ENCODE measurements at regions not wholly inside any gene's neighbourhood (a gene's known extent, or its start where the extent isn't known, plus 50 kb on each side); places are given as distances from the start of the nearest gene placed in this dataset.

- Histone ChIP-seq H3K27ac (ENCODE audit: low read length) (no peak overlapping the region), H3K9me3 (no peaks in the 10 kb centered on the region), H3K4me3 (ENCODE audit: control insufficient read depth in 1 of 2, extremely low read depth in 1 of 2, low read length in 1 of 2) (no peak overlapping the region), H3K27me3 (replicated peaks in 1 of 2; ENCODE audit: control insufficient read depth in 2 of 2, extremely low read depth in 1 of 2, insufficient read depth in 2 of 2, low read length in 1 of 2) (no peaks in the 10 kb centered on the region), H3K4me1 (ENCODE audit: control insufficient read depth in 1 of 2, extremely low read depth in 1 of 2, insufficient read depth in 2 of 2, low read length in 2 of 2) (no peaks in the 10 kb centered on the region), H3K36me3 (ENCODE audit: control insufficient read depth in 2 of 2, extremely low read depth in 1 of 2, insufficient read depth in 1 of 2, low read length in 1 of 2) (no peaks in the 10 kb centered on the region)
- peaks cover 0 to 3% (median 0%) of the 10 kb centered on the region in 3 donors for H3K9me3 Mint-ChIP-seq
- CTCF ChIA-PET, result no interaction called here
- POLR2A ChIA-PET, result no interaction called here
- no peaks in the 10 kb centered on the region for H3K36me3 Mint-ChIP-seq
- 80% methylated on average over 1 of the region's 3 CpGs for WGBS (ENCODE audit: insufficient coverage)
- H3K4me1 Mint-ChIP-seq, result no peaks in the 10 kb centered on the region
- DNase-seq (no peak), ATAC-seq (replicated peaks in 1 of 4) (no peak)
- no peaks in the 10 kb centered on the region for H3K27me3 Mint-ChIP-seq
- no peak overlapping the region for H3K4me3 Mint-ChIP-seq
- H3K27ac Mint-ChIP-seq, result no peak overlapping the region
These were observed 168.5 kb upstream of the TARS1 start for GRCh38 chr5:33272288-33272687.

GRCh38 chr5:33273985-33274384 is 166.8 kb upstream of the TARS1 start:
- no peak overlapping the region for H3K27ac Mint-ChIP-seq
- H3K4me3 ChIP-seq (ENCODE audit: control insufficient read depth in 1 of 2, extremely low read depth in 1 of 2, low read length in 1 of 2), result no peak overlapping the region
- no peak overlapping the region for H3K4me3 Mint-ChIP-seq
- peaks cover 0 to 3% (median 0%) of the 10 kb centered on the region in 3 donors for H3K9me3 Mint-ChIP-seq
- CTCF ChIA-PET, result no interaction called here
- no peaks in the 10 kb centered on the region for H3K27me3 Mint-ChIP-seq
- H3K27me3 ChIP-seq (replicated peaks in 1 of 2; ENCODE audit: control insufficient read depth in 2 of 2, extremely low read depth in 1 of 2, insufficient read depth in 2 of 2, low read length in 1 of 2), result no peaks in the 10 kb centered on the region
- H3K27ac ChIP-seq (ENCODE audit: low read length), result no peak overlapping the region
- H3K36me3 Mint-ChIP-seq, result no peaks in the 10 kb centered on the region
- no peaks in the 10 kb centered on the region for H3K4me1 ChIP-seq (ENCODE audit: control insufficient read depth in 1 of 2, extremely low read depth in 1 of 2, insufficient read depth in 2 of 2, low read length in 2 of 2)
- DNase-seq (no peak), ATAC-seq (replicated peaks in 1 of 4) (no peak)
- no peaks in the 10 kb centered on the region for H3K4me1 Mint-ChIP-seq
- H3K36me3 ChIP-seq (ENCODE audit: control insufficient read depth in 2 of 2, extremely low read depth in 1 of 2, insufficient read depth in 1 of 2, low read length in 1 of 2), result no peaks in the 10 kb centered on the region
- POLR2A ChIA-PET, result no interaction called here
- no peaks in the 10 kb centered on the region for H3K9me3 ChIP-seq

DNA sequence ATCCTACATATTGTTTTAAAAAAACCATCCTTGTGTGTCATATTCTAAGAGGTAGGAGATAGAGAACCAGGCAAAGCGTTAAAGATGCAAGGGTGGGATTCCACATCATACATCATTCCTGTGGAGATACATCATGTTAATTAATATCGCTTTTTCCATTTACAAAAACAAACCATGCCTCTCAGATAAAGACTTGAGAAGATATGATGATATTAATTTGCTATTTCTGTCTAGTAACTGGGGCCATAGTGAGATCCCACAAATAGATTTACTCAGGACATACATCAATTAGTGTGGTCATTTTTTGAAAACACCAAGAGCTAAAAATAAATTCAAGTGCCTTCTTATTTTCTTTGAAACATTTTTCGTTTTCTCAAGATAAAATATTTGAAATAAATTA is 165.4 kb upstream of the TARS1 start:
- Histone ChIP-seq H3K4me3 (ENCODE audit: control insufficient read depth in 1 of 2, extremely low read depth in 1 of 2, low read length in 1 of 2) (no peak overlapping the region), H3K27ac (ENCODE audit: low read length) (no peak overlapping the region), H3K27me3 (replicated peaks in 1 of 2; ENCODE audit: control insufficient read depth in 2 of 2, extremely low read depth in 1 of 2, insufficient read depth in 2 of 2, low read length in 1 of 2) (no peaks in the 10 kb centered on the region), H3K9me3 (no peaks in the 10 kb centered on the region), H3K36me3 (ENCODE audit: control insufficient read depth in 2 of 2, extremely low read depth in 1 of 2, insufficient read depth in 1 of 2, low read length in 1 of 2) (no peaks in the 10 kb centered on the region), H3K4me1 (ENCODE audit: control insufficient read depth in 1 of 2, extremely low read depth in 1 of 2, insufficient read depth in 2 of 2, low read length in 2 of 2) (no peaks in the 10 kb centered on the region)
- Mint-ChIP-seq H3K9me3 (peaks cover 0 to 3% (median 0%) of the 10 kb centered on the region in 3 donors), H3K4me1 (no peaks in the 10 kb centered on the region), H3K4me3 (no peak overlapping the region), H3K27ac (no peak overlapping the region), H3K36me3 (no peaks in the 10 kb centered on the region), H3K27me3 (no peaks in the 10 kb centered on the region)
- DNase-seq, result no peak
- ATAC-seq (replicated peaks in 1 of 4), result no peak
- no CpG with 5 or more reads among the region's 3 CpGs for WGBS (ENCODE audit: insufficient coverage)
- ChIA-PET CTCF (no interaction called here), POLR2A (no interaction called here)

DNA sequence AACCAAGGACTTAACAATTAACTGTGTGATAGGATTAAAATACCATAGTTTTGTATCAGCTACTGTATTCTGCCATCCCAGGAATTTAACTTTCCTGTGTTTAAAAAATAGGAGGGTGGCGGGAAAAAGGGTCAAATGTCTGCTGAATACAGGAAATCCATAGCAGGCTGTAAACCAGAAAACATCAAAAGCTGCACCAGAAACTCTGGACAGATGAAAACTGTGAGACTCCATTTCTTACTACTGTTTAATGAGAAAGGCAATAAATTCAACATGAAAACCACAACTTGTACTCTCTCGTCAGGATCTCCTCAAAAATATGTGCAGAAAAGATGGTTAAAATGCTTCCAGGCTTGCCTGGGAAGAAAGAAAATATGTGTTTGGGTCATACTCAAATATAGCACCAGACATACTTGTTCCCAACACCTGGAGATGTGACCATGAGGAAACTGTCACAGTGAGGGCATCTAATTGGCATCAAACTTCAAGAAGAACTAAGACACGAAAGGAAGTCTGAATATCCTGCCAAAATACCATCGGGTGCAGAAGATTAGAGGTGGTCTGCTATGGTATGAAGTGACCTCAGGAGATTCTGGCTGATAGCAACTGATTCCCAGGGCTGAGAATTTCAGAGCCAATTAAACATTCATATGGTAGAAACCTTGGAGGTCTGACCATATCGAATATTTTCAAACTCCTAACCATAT is 164.7 kb upstream of the TARS1 start:
- 20% methylated on average over 1 of the region's 5 CpGs for WGBS (ENCODE audit: insufficient coverage)
- H3K27ac ChIP-seq (ENCODE audit: low read length), result no peak overlapping the region
- POLR2A ChIA-PET, result no interaction called here

GRCh38 chr5:33276628-33276950 is 164.2 kb upstream of the TARS1 start:
- H3K36me3 Mint-ChIP-seq, result no peaks in the 10 kb centered on the region
- H3K27me3 Mint-ChIP-seq, result no peaks in the 10 kb centered on the region
- no peak overlapping the region for H3K27ac Mint-ChIP-seq
- DNase-seq, result no peak
- ChIA-PET CTCF (no interaction called here), POLR2A (no interaction called here)
- Histone ChIP-seq H3K36me3 (ENCODE audit: control insufficient read depth in 2 of 2, extremely low read depth in 1 of 2, insufficient read depth in 1 of 2, low read length in 1 of 2) (no peaks in the 10 kb centered on the region), H3K9me3 (no peaks in the 10 kb centered on the region), H3K27ac (ENCODE audit: low read length) (no peak overlapping the region), H3K4me3 (ENCODE audit: control insufficient read depth in 1 of 2, extremely low read depth in 1 of 2, low read length in 1 of 2) (no peak overlapping the region), H3K27me3 (replicated peaks in 1 of 2; ENCODE audit: control insufficient read depth in 2 of 2, extremely low read depth in 1 of 2, insufficient read depth in 2 of 2, low read length in 1 of 2) (no peaks in the 10 kb centered on the region), H3K4me1 (ENCODE audit: control insufficient read depth in 1 of 2, extremely low read depth in 1 of 2, insufficient read depth in 2 of 2, low read length in 2 of 2) (no peaks in the 10 kb centered on the region)
- no peak for ATAC-seq (replicated peaks in 1 of 4)
- H3K4me1 Mint-ChIP-seq, result no peaks in the 10 kb centered on the region
- WGBS (ENCODE audit: insufficient coverage), result no CpG with 5 or more reads among the region's 2 CpGs
- H3K9me3 Mint-ChIP-seq, result peaks cover 0 to 3% (median 0%) of the 10 kb centered on the region in 3 donors
- no peak overlapping the region for H3K4me3 Mint-ChIP-seq

More for the DNA sequence above, 164.7 kb upstream of the TARS1 start:
- Histone ChIP-seq H3K9me3 (no peaks in the 10 kb centered on the region), H3K4me3 (ENCODE audit: control insufficient read depth in 1 of 2, extremely low read depth in 1 of 2, low read length in 1 of 2) (no peak overlapping the region), H3K27me3 (replicated peaks in 1 of 2; ENCODE audit: control insufficient read depth in 2 of 2, extremely low read depth in 1 of 2, insufficient read depth in 2 of 2, low read length in 1 of 2) (no peaks in the 10 kb centered on the region), H3K4me1 (ENCODE audit: control insufficient read depth in 1 of 2, extremely low read depth in 1 of 2, insufficient read depth in 2 of 2, low read length in 2 of 2) (no peaks in the 10 kb centered on the region), H3K36me3 (ENCODE audit: control insufficient read depth in 2 of 2, extremely low read depth in 1 of 2, insufficient read depth in 1 of 2, low read length in 1 of 2) (no peaks in the 10 kb centered on the region)
- no peaks in the 10 kb centered on the region for H3K36me3 Mint-ChIP-seq
- no peak overlapping the region for H3K27ac Mint-ChIP-seq
- H3K27me3 Mint-ChIP-seq, result no peaks in the 10 kb centered on the region
- no peak for DNase-seq
- H3K4me3 Mint-ChIP-seq, result no peak overlapping the region
- no peaks in the 10 kb centered on the region for H3K4me1 Mint-ChIP-seq
- H3K9me3 Mint-ChIP-seq, result peaks cover 0 to 3% (median 0%) of the 10 kb centered on the region in 3 donors
- CTCF ChIA-PET, result no interaction called here
- ATAC-seq (replicated peaks in 1 of 4), result no peak

GRCh38 chr5:33277061-33277650 is 163.6 kb upstream of the TARS1 start:
- Histone ChIP-seq H3K4me1 (ENCODE audit: control insufficient read depth in 1 of 2, extremely low read depth in 1 of 2, insufficient read depth in 2 of 2, low read length in 2 of 2) (no peaks in the 10 kb centered on the region), H3K27me3 (replicated peaks in 1 of 2; ENCODE audit: control insufficient read depth in 2 of 2, extremely low read depth in 1 of 2, insufficient read depth in 2 of 2, low read length in 1 of 2) (no peaks in the 10 kb centered on the region), H3K36me3 (ENCODE audit: control insufficient read depth in 2 of 2, extremely low read depth in 1 of 2, insufficient read depth in 1 of 2, low read length in 1 of 2) (no peaks in the 10 kb centered on the region), H3K9me3 (no peaks in the 10 kb centered on the region), H3K27ac (ENCODE audit: low read length) (no peak overlapping the region), H3K4me3 (ENCODE audit: control insufficient read depth in 1 of 2, extremely low read depth in 1 of 2, low read length in 1 of 2) (no peak overlapping the region)
- no CpG with 5 or more reads among the region's 3 CpGs for WGBS (ENCODE audit: insufficient coverage)
- Mint-ChIP-seq H3K9me3 (peaks cover 0 to 2% (median 0%) of the 10 kb centered on the region in 3 donors), H3K36me3 (no peaks in the 10 kb centered on the region), H3K4me3 (no peak overlapping the region), H3K27me3 (no peaks in the 10 kb centered on the region), H3K27ac (no peak overlapping the region), H3K4me1 (no peaks in the 10 kb centered on the region)
- DNase-seq (no peak), ATAC-seq (replicated peaks in 1 of 4) (no peak)
- ChIA-PET POLR2A (no interaction called here), CTCF (no interaction called here)

- no peaks in the 10 kb centered on the region for H3K4me1 ChIP-seq (ENCODE audit: control insufficient read depth in 1 of 2, extremely low read depth in 1 of 2, insufficient read depth in 2 of 2, low read length in 2 of 2)
- ATAC-seq (replicated peaks in 1 of 4), result no peak
- no peaks in the 10 kb centered on the region for H3K9me3 Mint-ChIP-seq
- H3K27me3 Mint-ChIP-seq, result no peaks in the 10 kb centered on the region
- no peaks in the 10 kb centered on the region for H3K36me3 Mint-ChIP-seq
- H3K27me3 ChIP-seq (replicated peaks in 1 of 2; ENCODE audit: control insufficient read depth in 2 of 2, extremely low read depth in 1 of 2, insufficient read depth in 2 of 2, low read length in 1 of 2), result no peaks in the 10 kb centered on the region
- WGBS (ENCODE audit: insufficient coverage), result 67% methylated on average over 1 of the region's 5 CpGs
- no peaks in the 10 kb centered on the region for H3K36me3 ChIP-seq (ENCODE audit: control insufficient read depth in 2 of 2, extremely low read depth in 1 of 2, insufficient read depth in 1 of 2, low read length in 1 of 2)
- H3K27ac ChIP-seq (ENCODE audit: low read length), result no peak overlapping the region
- no peak overlapping the region for H3K27ac Mint-ChIP-seq
- H3K4me3 ChIP-seq (ENCODE audit: control insufficient read depth in 1 of 2, extremely low read depth in 1 of 2, low read length in 1 of 2), result no peak overlapping the region
- ChIA-PET CTCF (no interaction called here), POLR2A (no interaction called here)
- H3K9me3 ChIP-seq, result no peaks in the 10 kb centered on the region
- no peak overlapping the region for H3K4me3 Mint-ChIP-seq
- H3K4me1 Mint-ChIP-seq, result no peaks in the 10 kb centered on the region
- no peak for DNase-seq
These were observed 159.3 kb upstream of the TARS1 start for GRCh38 chr5:33281431-33281843.

Data from T-cell (primary cell).